ENCODE measurements at regions not wholly inside any gene's neighbourhood (a gene's known extent, or its start where the extent isn't known, plus 50 kb on each side); places are given as distances from the start of the nearest gene placed in this dataset.

- DNase-seq = no peak
These were observed 175.5 kb downstream of the SNX19 start for GRCh38 chr11:130740819-130741218.

GRCh38 chr11:130744794-130745193 is 171.5 kb downstream of the SNX19 start:
- no peak for DNase-seq

- DNase-seq = no peak
These were observed 167.1 kb downstream of the SNX19 start for GRCh38 chr11:130749216-130749615.

GRCh38 chr11:130760515-130761125 is 155.7 kb downstream of the SNX19 start:
- no peak for DNase-seq

GRCh38 chr11:130761560-130762220 is 154.6 kb downstream of the SNX19 start:
- DNase-seq = no peak

GRCh38 chr11:130762638-130763037 is 153.6 kb downstream of the SNX19 start:
- no peak for DNase-seq

- no peak for DNase-seq
These were observed 152.9 kb downstream of the SNX19 start for GRCh38 chr11:130763087-130763980.

GRCh38 chr11:130765406-130765805 is 150.9 kb downstream of the SNX19 start:
- no peak for DNase-seq

- DNase-seq = no peak
These were observed 150.2 kb downstream of the SNX19 start for GRCh38 chr11:130765951-130766649.

GRCh38 chr11:130766650-130767565 is 149.4 kb downstream of the SNX19 start:
- no peak for DNase-seq

- DNase-seq = no peak
These were observed 146.3 kb downstream of the SNX19 start for GRCh38 chr11:130769782-130770535.

- DNase-seq = no peak
These were observed 144.6 kb downstream of the SNX19 start for GRCh38 chr11:130771708-130772107.

- no peak for DNase-seq
These were observed 143.7 kb downstream of the SNX19 start for GRCh38 chr11:130772266-130773227.

- DNase-seq = no peak
These were observed 142.9 kb downstream of the SNX19 start for GRCh38 chr11:130773244-130773820.

GRCh38 chr11:130774703-130775102 is 141.6 kb downstream of the SNX19 start:
- DNase-seq = no peak

- DNase-seq = no peak
These were observed 140.8 kb downstream of the SNX19 start for GRCh38 chr11:130775306-130776060.

- no peak for DNase-seq
These were observed 140.2 kb downstream of the SNX19 start for GRCh38 chr11:130776061-130776419.

- no peak for DNase-seq
These were observed 138.3 kb downstream of the SNX19 start for GRCh38 chr11:130778026-130778425.

All from occipital lobe (tissue), 1 donor.